Astrocyte (in vitro differentiated cells and primary cell): ENCODE measurements at regions not wholly inside any gene's neighbourhood (a gene's known extent, or its start where the extent isn't known, plus 50 kb on each side); places are given as distances from the start of the nearest gene placed in this dataset.

Source experiments
- EZH2 ChIP-seq: IDR thresholded peaks from 2 replicates; pipeline ENCODE4 v1.6.1; 2012; ENCODE audit warnings: mild to moderate bottlenecking, low read length, inconsistent platforms; ENCODE audit not compliant: insufficient read depth
- TF ChIP-seq, protein P1 (sequence below): IDR thresholded peaks from 2 replicates; pipeline ENCODE4 v1.5.1; 2011; ENCODE audit warnings: low read depth, mild to moderate bottlenecking, inconsistent platforms, low read length, moderate library complexity; ENCODE audit not compliant: insufficient read depth

DNA sequence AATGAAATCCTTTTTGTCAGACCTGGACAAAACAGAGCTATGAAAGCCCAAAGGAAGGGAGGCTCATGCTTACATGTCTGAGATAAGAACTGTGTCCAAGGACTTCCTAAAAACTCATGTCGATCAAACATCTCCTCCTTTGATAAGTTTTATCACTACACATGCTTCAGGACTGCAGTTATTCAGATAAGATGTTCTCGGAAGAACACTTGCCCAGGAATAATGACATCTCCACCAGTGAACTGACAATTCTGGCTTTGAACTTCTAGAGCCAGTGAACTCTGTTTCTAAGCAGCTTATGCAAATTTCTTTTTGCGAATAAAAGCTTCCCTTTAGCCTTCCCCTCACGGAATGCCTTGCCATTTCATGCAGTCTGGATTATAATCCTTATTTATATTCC, 561.6 kb downstream of the TBC1D4 start:
- no peak for TF ChIP-seq EZH2
- TF ChIP-seq, protein P1, sequence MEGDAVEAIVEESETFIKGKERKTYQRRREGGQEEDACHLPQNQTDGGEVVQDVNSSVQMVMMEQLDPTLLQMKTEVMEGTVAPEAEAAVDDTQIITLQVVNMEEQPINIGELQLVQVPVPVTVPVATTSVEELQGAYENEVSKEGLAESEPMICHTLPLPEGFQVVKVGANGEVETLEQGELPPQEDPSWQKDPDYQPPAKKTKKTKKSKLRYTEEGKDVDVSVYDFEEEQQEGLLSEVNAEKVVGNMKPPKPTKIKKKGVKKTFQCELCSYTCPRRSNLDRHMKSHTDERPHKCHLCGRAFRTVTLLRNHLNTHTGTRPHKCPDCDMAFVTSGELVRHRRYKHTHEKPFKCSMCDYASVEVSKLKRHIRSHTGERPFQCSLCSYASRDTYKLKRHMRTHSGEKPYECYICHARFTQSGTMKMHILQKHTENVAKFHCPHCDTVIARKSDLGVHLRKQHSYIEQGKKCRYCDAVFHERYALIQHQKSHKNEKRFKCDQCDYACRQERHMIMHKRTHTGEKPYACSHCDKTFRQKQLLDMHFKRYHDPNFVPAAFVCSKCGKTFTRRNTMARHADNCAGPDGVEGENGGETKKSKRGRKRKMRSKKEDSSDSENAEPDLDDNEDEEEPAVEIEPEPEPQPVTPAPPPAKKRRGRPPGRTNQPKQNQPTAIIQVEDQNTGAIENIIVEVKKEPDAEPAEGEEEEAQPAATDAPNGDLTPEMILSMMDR, result no peak
